ENCODE measurements at regions not wholly inside any gene's neighbourhood (a gene's known extent, or its start where the extent isn't known, plus 50 kb on each side); places are given as distances from the start of the nearest gene placed in this dataset.

GRCh38 chr6:163655217-163656121 lies 241.0 kb downstream of the QKI start:
- H3K27ac ChIP-seq (ENCODE audit: low read length): no peak overlapping the region
- Mint-ChIP-seq H3K27ac (no peak overlapping the region), H3K4me1 (no peaks in the 10 kb centered on the region), H3K27me3 (peaks cover 13 to 14% of the 10 kb centered on the region in 2 donors), H3K4me3 (no peak overlapping the region), H3K9me3 (peaks cover 0 to 7% (median 0%) of the 10 kb centered on the region in 3 donors), H3K36me3 (no peaks in the 10 kb centered on the region)
- no peaks in the 10 kb centered on the region for H3K9me3 ChIP-seq
- no peaks in the 10 kb centered on the region for H3K36me3 ChIP-seq (ENCODE audit: control insufficient read depth in 2 of 2, extremely low read depth in 1 of 2, insufficient read depth in 1 of 2, low read length in 1 of 2)
- no peak for ATAC-seq (replicated peaks in 1 of 4)
- DNase-seq: no peak
- WGBS (ENCODE audit: insufficient coverage): 96% methylated on average over 4 of the region's 7 CpGs
- CTCF ChIA-PET: no interaction called here
- H3K4me3 ChIP-seq (ENCODE audit: control insufficient read depth in 1 of 2, extremely low read depth in 1 of 2, low read length in 1 of 2): no peak overlapping the region
- POLR2A ChIA-PET: no interaction called here
- H3K27me3 ChIP-seq (replicated peaks in 1 of 2; ENCODE audit: control insufficient read depth in 2 of 2, extremely low read depth in 1 of 2, insufficient read depth in 2 of 2, low read length in 1 of 2): peaks cover 0 to 3% of the 10 kb centered on the region in 2 experiments
- H3K4me1 ChIP-seq (ENCODE audit: control insufficient read depth in 1 of 2, extremely low read depth in 1 of 2, insufficient read depth in 2 of 2, low read length in 2 of 2): no peaks in the 10 kb centered on the region

- H3K9me3 Mint-ChIP-seq: peaks cover 0 to 7% (median 0%) of the 10 kb centered on the region in 3 donors
- CTCF ChIA-PET: no interaction called here
- H3K27me3 Mint-ChIP-seq: peaks cover 0 to 6% of the 10 kb centered on the region in 2 donors
Observed at GRCh38 chr6:163651915-163652668, 237.6 kb downstream of the QKI start.

GRCh38 chr6:163651426-163651825 lies 236.9 kb downstream of the QKI start:
- 75% methylated on average over 2 of the region's 3 CpGs for WGBS (ENCODE audit: insufficient coverage)
- ChIA-PET POLR2A (no interaction called here), CTCF (no interaction called here)
- DNase-seq (no peak), ATAC-seq (replicated peaks in 1 of 4) (no peak)
- Histone ChIP-seq H3K4me3 (ENCODE audit: control insufficient read depth in 1 of 2, extremely low read depth in 1 of 2, low read length in 1 of 2) (no peak overlapping the region), H3K9me3 (no peaks in the 10 kb centered on the region), H3K27ac (ENCODE audit: low read length) (no peak overlapping the region), H3K36me3 (ENCODE audit: control insufficient read depth in 2 of 2, extremely low read depth in 1 of 2, insufficient read depth in 1 of 2, low read length in 1 of 2) (no peaks in the 10 kb centered on the region), H3K4me1 (ENCODE audit: control insufficient read depth in 1 of 2, extremely low read depth in 1 of 2, insufficient read depth in 2 of 2, low read length in 2 of 2) (no peaks in the 10 kb centered on the region), H3K27me3 (replicated peaks in 1 of 2; ENCODE audit: control insufficient read depth in 2 of 2, extremely low read depth in 1 of 2, insufficient read depth in 2 of 2, low read length in 1 of 2) (peaks cover 0 to 7% of the 10 kb centered on the region in 2 experiments)
- no peaks in the 10 kb centered on the region for H3K36me3 Mint-ChIP-seq
- H3K4me3 Mint-ChIP-seq: no peak overlapping the region
- peaks cover 0 to 7% (median 0%) of the 10 kb centered on the region in 3 donors for H3K9me3 Mint-ChIP-seq
- peaks cover 0 to 6% of the 10 kb centered on the region in 2 donors for H3K27me3 Mint-ChIP-seq
- H3K4me1 Mint-ChIP-seq: no peaks in the 10 kb centered on the region
- no peak overlapping the region for H3K27ac Mint-ChIP-seq

More at GRCh38 chr6:163651915-163652668, 237.6 kb downstream of the QKI start:
- no peak overlapping the region for H3K27ac Mint-ChIP-seq
- H3K4me3 Mint-ChIP-seq: no peak overlapping the region
- POLR2A ChIA-PET: no interaction called here
- no peak overlapping the region for H3K27ac ChIP-seq (ENCODE audit: low read length)
- H3K36me3 ChIP-seq (ENCODE audit: control insufficient read depth in 2 of 2, extremely low read depth in 1 of 2, insufficient read depth in 1 of 2, low read length in 1 of 2): no peaks in the 10 kb centered on the region
- H3K4me1 ChIP-seq (ENCODE audit: control insufficient read depth in 1 of 2, extremely low read depth in 1 of 2, insufficient read depth in 2 of 2, low read length in 2 of 2): no peaks in the 10 kb centered on the region
- WGBS (ENCODE audit: insufficient coverage): 71% methylated on average over 2 of the region's 7 CpGs
- no peaks in the 10 kb centered on the region for H3K4me1 Mint-ChIP-seq
- DNase-seq (no peak), ATAC-seq (replicated peaks in 1 of 4) (no peak)
- peaks cover 0 to 7% of the 10 kb centered on the region in 2 experiments for H3K27me3 ChIP-seq (replicated peaks in 1 of 2; ENCODE audit: control insufficient read depth in 2 of 2, extremely low read depth in 1 of 2, insufficient read depth in 2 of 2, low read length in 1 of 2)
- H3K36me3 Mint-ChIP-seq: no peaks in the 10 kb centered on the region
- H3K9me3 ChIP-seq: no peaks in the 10 kb centered on the region
- no peak overlapping the region for H3K4me3 ChIP-seq (ENCODE audit: control insufficient read depth in 1 of 2, extremely low read depth in 1 of 2, low read length in 1 of 2)

DNA sequence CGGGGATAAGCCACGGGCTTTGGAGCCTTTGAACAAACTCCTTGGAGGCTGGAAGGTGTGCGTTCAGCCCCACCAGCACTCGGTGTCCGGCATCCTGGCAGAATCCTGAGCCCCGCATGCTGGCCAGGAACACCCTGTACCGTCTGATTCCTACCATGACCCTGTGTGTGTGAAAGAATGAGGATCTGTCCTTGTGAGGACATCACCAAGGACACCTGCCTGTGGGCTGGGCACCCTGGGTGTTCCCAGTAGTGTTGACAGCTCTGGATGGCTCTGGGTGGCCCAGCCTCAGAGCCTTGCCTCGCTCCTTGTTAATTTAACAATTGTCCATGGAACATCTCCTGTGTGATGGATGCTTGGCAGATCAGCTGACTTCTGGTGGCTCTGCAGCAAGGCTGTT lies 234.3 kb downstream of the QKI start:
- DNase-seq: no peak
- H3K27me3 ChIP-seq (replicated peaks in 1 of 2; ENCODE audit: control insufficient read depth in 2 of 2, extremely low read depth in 1 of 2, insufficient read depth in 2 of 2, low read length in 1 of 2): peaks cover 0 to 7% of the 10 kb centered on the region in 2 experiments
- H3K36me3 ChIP-seq (ENCODE audit: control insufficient read depth in 2 of 2, extremely low read depth in 1 of 2, insufficient read depth in 1 of 2, low read length in 1 of 2): no peaks in the 10 kb centered on the region
- H3K9me3 ChIP-seq: no peaks in the 10 kb centered on the region
- ChIA-PET POLR2A (no interaction called here), CTCF (no interaction called here)
- no peaks in the 10 kb centered on the region for H3K36me3 Mint-ChIP-seq
- H3K27me3 Mint-ChIP-seq: peaks cover 0 to 6% of the 10 kb centered on the region in 2 donors
- H3K27ac ChIP-seq (ENCODE audit: low read length): no peak overlapping the region
- WGBS (ENCODE audit: insufficient coverage): 89% methylated on average over 8 of the region's 8 CpGs
- H3K4me3 Mint-ChIP-seq: no peak overlapping the region
- H3K9me3 Mint-ChIP-seq: no peaks in the 10 kb centered on the region
- no peak for ATAC-seq (replicated peaks in 1 of 4)
- no peaks in the 10 kb centered on the region for H3K4me1 ChIP-seq (ENCODE audit: control insufficient read depth in 1 of 2, extremely low read depth in 1 of 2, insufficient read depth in 2 of 2, low read length in 2 of 2)
- no peak overlapping the region for H3K27ac Mint-ChIP-seq
- no peak overlapping the region for H3K4me3 ChIP-seq (ENCODE audit: control insufficient read depth in 1 of 2, extremely low read depth in 1 of 2, low read length in 1 of 2)
- no peaks in the 10 kb centered on the region for H3K4me1 Mint-ChIP-seq

DNA sequence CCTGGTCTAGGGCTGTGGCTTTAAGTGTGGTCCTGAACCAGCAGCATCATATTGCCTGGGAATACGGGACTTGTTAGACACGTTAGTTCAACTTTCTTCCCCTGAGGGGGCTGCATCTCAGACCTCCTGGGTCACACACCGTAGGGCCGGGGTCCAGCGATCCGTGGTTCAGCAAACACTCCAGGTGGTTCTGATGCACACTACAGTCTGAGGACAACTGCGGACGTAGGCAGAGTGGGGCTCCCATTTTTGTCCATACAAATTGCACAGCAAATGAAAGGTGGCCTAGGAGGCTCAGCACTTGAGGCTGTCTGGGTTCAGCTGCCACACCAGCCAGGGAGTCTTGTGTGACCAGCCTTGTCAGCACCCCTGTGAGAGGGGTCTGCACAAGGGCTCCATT lies 233.1 kb downstream of the QKI start:
- H3K27ac ChIP-seq (ENCODE audit: low read length): no peak overlapping the region
- no peaks in the 10 kb centered on the region for H3K9me3 ChIP-seq
- H3K4me3 ChIP-seq (ENCODE audit: control insufficient read depth in 1 of 2, extremely low read depth in 1 of 2, low read length in 1 of 2): no peak overlapping the region
- Mint-ChIP-seq H3K36me3 (no peaks in the 10 kb centered on the region), H3K27ac (no peak overlapping the region), H3K4me1 (no peaks in the 10 kb centered on the region), H3K27me3 (peaks cover 0 to 6% of the 10 kb centered on the region in 2 donors), H3K9me3 (no peaks in the 10 kb centered on the region), H3K4me3 (no peak overlapping the region)
- H3K27me3 ChIP-seq (replicated peaks in 1 of 2; ENCODE audit: control insufficient read depth in 2 of 2, extremely low read depth in 1 of 2, insufficient read depth in 2 of 2, low read length in 1 of 2): peaks cover 0 to 7% of the 10 kb centered on the region in 2 experiments
- H3K36me3 ChIP-seq (ENCODE audit: control insufficient read depth in 2 of 2, extremely low read depth in 1 of 2, insufficient read depth in 1 of 2, low read length in 1 of 2): no peaks in the 10 kb centered on the region
- 89% methylated on average over 8 of the region's 8 CpGs for WGBS (ENCODE audit: insufficient coverage)
- ATAC-seq (replicated peaks in 1 of 4) (no peak), DNase-seq (no peak)
- CTCF ChIA-PET: no interaction called here
- H3K4me1 ChIP-seq (ENCODE audit: control insufficient read depth in 1 of 2, extremely low read depth in 1 of 2, insufficient read depth in 2 of 2, low read length in 2 of 2): no peaks in the 10 kb centered on the region
- POLR2A ChIA-PET: no interaction called here

DNA sequence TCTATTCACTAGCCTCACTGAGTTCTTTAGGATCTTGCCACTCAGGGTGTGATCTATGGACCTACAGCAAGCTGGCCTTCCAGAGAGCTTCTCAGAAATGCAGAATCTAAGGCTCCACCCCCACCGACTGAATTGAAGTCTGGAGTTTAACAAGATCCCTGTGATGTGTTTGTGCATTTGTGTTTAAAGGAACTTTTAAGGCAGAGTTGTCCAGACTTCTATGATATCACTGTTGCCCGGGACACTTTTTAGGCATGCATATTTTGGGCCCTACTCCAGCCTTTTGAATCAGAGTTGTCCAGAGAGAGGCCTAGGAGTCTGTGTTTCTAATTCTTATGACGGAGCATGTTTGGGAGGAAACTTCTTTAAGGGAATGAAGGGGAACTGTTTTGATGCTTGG lies 232.3 kb downstream of the QKI start:
- POLR2A ChIA-PET: no interaction called here
- H3K36me3 ChIP-seq (ENCODE audit: control insufficient read depth in 2 of 2, extremely low read depth in 1 of 2, insufficient read depth in 1 of 2, low read length in 1 of 2): no peaks in the 10 kb centered on the region
- no peak for ATAC-seq (replicated peaks in 1 of 4)
- no peaks in the 10 kb centered on the region for H3K9me3 ChIP-seq
- Mint-ChIP-seq H3K4me3 (no peak overlapping the region), H3K27me3 (peaks cover 0 to 6% of the 10 kb centered on the region in 2 donors), H3K27ac (no peak overlapping the region), H3K4me1 (no peaks in the 10 kb centered on the region), H3K9me3 (no peaks in the 10 kb centered on the region), H3K36me3 (no peaks in the 10 kb centered on the region)
- DNase-seq: no peak
- 84% methylated on average over 3 of the region's 3 CpGs for WGBS (ENCODE audit: insufficient coverage)
- no peak overlapping the region for H3K27ac ChIP-seq (ENCODE audit: low read length)
- H3K27me3 ChIP-seq (replicated peaks in 1 of 2; ENCODE audit: control insufficient read depth in 2 of 2, extremely low read depth in 1 of 2, insufficient read depth in 2 of 2, low read length in 1 of 2): peaks cover 0 to 4% of the 10 kb centered on the region in 2 experiments
- no peaks in the 10 kb centered on the region for H3K4me1 ChIP-seq (ENCODE audit: control insufficient read depth in 1 of 2, extremely low read depth in 1 of 2, insufficient read depth in 2 of 2, low read length in 2 of 2)
- no peak overlapping the region for H3K4me3 ChIP-seq (ENCODE audit: control insufficient read depth in 1 of 2, extremely low read depth in 1 of 2, low read length in 1 of 2)
- CTCF ChIA-PET: no interaction called here

Measured in T-cell (primary cell).